ENCODE measurements at regions not wholly inside any gene's neighbourhood (a gene's known extent, or its start where the extent isn't known, plus 50 kb on each side); places are given as distances from the start of the nearest gene placed in this dataset.

DNA sequence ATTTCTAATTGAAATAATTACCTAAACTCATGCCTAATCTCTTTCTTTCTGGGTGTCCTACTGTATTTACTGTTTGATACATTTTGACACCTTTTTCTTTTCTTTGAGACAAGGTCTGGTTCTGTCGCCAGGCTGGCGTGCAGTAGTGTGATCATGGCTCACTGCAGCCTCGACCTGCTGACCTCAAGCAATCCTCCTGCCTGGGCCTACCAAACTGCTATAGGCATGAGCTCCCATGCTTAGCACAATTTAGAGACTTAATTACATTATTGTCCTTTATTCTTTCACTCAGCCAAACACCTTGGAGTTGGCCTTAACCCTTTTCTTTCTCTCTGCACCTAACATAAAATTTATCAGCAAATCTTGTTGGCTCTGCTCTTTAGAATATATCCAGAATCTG, 139.8 kb upstream of the KIF26B start:
- no peak for DNase-seq (ENCODE audit: low spot score)
- ATAC-seq (ENCODE audit: low FRiP score) = no peak
- TF ChIP-seq, protein P1, sequence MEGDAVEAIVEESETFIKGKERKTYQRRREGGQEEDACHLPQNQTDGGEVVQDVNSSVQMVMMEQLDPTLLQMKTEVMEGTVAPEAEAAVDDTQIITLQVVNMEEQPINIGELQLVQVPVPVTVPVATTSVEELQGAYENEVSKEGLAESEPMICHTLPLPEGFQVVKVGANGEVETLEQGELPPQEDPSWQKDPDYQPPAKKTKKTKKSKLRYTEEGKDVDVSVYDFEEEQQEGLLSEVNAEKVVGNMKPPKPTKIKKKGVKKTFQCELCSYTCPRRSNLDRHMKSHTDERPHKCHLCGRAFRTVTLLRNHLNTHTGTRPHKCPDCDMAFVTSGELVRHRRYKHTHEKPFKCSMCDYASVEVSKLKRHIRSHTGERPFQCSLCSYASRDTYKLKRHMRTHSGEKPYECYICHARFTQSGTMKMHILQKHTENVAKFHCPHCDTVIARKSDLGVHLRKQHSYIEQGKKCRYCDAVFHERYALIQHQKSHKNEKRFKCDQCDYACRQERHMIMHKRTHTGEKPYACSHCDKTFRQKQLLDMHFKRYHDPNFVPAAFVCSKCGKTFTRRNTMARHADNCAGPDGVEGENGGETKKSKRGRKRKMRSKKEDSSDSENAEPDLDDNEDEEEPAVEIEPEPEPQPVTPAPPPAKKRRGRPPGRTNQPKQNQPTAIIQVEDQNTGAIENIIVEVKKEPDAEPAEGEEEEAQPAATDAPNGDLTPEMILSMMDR (IDR thresholded peaks at IDR 0.05) = no peak

- TF ChIP-seq, protein P1 (IDR thresholded peaks at IDR 0.05) = no peak
- no peak for ATAC-seq (ENCODE audit: low FRiP score)
- DNase-seq (ENCODE audit: low spot score) = no peak
Observed at GRCh38 chr1:245014247-245015029, 140.3 kb upstream of the KIF26B start.

- DNase-seq (ENCODE audit: low spot score) (no peak), ATAC-seq (ENCODE audit: low FRiP score) (no peak)
- TF ChIP-seq, protein P1 (IDR thresholded peaks at IDR 0.05) = no peak
Observed at GRCh38 chr1:245010018-245010614, 144.7 kb upstream of the KIF26B start.

DNA sequence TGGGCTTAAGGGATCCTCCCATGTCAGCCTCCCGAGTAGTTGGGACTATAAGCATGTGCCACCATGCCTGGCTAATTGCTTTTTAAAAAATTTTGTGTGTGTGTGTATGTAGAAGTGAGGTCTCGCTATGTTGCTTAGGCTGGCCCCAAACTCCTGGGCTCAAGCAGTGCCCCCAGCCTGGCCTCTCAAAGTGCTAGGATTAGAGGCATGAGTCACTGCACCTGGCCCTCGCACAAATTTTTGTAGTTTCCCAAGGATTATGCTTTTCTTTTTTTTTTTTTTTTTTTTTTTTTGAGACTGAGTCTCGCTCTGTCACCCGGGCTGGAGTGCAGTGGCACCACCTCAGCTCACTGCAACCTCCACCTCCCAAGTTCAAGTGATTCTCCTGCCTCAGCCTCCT, 144.4 kb upstream of the HNRNPU start:
- TF ChIP-seq, protein P1 (IDR thresholded peaks at IDR 0.05) = no peak
- no peak for ATAC-seq (ENCODE audit: low FRiP score)
- DNase-seq (ENCODE audit: low spot score) = no peak

DNA sequence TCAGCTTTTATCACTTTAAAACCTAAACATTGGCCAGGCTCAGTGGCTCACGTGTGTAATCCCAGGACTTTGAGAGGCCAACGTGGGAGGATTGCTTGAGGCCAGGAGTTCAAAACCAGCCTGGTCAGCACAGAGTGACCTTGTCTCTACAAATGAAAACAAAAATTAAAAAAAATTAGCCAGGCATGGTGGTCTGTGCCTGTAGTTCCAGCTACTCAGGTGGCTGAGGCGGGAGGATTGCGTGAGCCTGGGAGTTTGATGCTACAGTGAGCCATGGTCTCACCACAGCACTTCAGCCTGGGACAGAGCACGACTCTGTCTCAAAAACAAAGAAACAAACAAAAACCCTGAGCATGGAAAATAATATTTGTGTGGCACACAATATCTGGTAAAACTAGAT, 143.5 kb upstream of the HNRNPU start:
- ATAC-seq (ENCODE audit: low FRiP score) = no peak
- TF ChIP-seq, protein P1 (IDR thresholded peaks at IDR 0.05) = no peak
- DNase-seq (ENCODE audit: low spot score) = no peak

DNA sequence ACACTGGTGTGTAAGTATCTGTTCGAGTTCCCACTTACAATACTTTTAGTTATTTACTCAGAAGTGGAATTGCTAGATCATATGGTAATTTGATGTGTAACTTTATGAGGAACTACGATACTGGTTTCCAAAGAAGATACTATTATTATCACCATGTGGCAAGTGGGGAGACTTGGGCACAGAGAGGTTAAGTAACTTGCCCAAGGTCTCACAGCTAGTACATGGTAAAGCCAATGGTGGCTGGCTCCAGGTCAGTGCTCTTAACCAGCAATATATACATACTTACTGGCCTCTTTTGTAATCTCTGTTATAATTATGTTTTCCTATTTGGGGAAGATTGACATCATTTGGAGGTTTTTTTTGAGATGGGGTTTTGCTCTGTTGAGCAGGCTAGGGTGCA, 138.9 kb upstream of the HNRNPU start:
- ATAC-seq (ENCODE audit: low FRiP score) (no peak), DNase-seq (ENCODE audit: low spot score) (no peak)
- TF ChIP-seq, protein P1 (IDR thresholded peaks at IDR 0.05) = no peak

DNA sequence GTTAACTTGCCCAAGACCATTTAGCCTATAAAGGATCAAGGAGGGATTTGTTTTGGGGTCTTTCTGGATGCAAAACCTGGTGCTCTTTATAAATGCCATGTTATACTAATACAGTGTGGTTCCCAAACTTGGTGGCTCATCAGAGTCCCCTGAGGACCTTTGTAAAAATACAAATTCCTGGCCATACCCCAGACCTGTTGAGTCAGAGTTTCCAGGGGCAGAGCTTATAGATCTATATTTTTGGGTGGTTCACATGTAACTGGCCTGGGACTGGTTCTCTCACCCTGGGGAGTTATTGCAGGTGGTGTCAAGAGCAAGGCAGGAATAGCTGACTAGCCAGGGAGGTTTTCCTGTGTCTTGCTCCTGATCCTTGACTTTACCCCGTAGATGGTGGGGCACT, 136.9 kb upstream of the HNRNPU start:
- ATAC-seq (ENCODE audit: low FRiP score) (no peak), DNase-seq (ENCODE audit: low spot score) (no peak)
- TF ChIP-seq, protein P1 (IDR thresholded peaks at IDR 0.05) = no peak

Measured in omental fat pad (tissue), 3 donors.